Nucleus accumbens (tissue), 56 donors: ENCODE measurements at regions not wholly inside any gene's neighbourhood (a gene's known extent, or its start where the extent isn't known, plus 50 kb on each side); places are given as distances from the start of the nearest gene placed in this dataset.

Experiments used
- DNase-seq, 56 donors: peaks; one replicate each; lab custom pipeline; 2025; lab: John Stamatoyannopoulos, UW

DNA sequence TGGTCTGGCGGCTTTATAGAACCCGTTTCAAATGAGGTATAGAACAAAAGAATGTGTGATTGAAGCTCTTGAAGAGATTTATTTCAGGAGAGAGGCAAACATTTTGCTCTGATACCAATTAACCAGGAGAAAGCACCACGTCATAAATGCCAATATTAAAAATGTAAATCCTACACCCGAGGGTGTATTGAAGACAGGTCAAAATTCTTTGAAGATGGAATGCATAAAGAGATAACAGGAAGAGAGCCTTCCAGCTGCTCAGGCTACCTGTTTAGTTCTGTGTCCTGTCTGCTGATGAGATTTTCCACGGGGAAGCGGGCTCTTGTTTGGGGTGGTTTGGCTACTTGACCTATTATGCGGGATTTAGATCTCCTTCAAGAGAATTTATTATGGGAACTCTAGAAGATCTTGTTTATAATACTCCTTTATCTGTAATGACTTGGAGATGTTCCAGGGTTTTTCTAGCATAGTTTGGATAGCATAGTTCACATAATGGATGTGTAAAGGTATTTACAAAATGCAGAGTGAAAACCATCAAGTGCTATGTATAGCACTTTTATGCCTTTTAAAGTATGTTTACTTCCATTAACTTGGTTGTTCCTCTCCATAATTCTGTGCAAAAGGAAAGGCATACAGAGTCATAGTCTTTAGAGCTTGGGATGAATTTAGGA, 204.5 kb upstream of the SPRED2 start:
- DNase-seq = no peak

DNA sequence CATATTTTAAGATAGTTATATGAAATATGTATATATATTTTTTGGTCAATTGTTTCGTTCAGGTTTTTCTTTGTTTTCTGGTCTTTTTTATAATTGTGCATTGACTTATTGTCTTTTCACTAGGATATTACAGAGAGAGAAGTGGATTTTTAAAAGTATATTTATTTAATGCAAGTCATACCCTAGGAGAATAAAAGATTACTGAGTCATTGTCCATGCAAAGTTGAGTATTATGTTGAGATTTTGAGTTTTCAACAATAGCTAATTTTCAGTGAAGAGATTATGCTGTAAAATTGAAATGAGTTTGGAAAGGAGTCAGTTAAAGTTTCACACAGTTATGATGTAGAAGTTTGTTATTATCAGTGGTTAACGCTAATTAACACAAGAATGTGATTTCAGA, 203.6 kb upstream of the SPRED2 start:
- DNase-seq = no peak

DNA sequence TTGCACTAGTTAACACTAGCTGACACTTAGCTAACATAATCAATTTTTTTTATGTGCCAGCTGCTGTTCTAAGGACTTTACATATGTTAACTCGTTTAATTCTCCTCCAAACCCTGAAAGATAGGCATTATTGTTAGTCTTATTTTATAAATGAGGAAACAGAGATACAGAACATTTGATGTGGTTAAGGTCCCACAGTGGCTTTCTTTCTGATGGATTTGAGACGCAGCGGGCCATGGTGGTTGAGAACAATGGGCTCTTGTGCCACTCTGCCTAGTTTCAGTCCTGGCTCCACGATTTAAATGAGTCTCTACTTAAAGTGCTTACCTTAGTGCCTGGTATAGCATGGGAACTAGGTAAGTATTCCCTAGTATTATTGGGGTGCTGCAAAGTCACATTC, 201.9 kb upstream of the SPRED2 start:
- DNase-seq = no peak

DNA sequence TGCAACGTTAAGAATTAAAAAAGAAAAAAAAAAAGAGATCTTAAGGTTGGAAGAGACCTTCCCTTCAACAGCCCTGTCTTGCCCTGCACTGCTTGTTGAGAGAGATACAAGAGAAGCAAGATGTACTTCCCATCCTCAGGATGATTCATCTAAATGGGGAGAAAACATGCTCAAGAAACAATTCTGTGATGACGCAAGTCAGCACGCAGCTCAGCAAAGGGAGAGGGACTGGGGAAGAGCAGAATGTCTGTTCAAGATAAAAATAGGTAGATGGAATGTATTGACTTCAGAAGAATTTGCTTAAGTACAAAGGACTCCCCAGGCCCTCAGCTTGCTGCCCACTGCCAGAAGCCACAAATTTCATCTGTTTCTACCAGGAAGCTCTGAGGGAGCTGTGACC, 198.2 kb upstream of the SPRED2 start:
- DNase-seq = peak in 18 of 56 donors; percentile 1 to 56 (median 14)

DNA sequence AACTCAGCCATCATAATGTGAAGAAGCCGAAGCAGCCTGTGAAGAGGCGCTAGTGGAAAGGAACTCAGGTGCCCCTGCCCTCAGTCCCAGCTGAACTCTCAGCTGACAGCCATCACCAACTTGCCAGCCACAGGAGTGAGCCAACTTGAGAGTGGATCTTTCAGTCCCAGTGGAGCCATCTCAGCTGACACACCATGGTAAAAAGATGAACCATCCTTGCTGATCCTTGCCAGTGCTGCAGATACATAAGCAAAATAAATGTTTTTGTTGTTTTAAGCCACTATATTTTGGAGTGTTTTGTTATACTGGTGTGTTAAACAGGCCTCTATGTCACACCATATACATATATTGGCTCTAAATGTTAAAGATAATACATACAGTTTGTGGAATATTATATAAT, 195.8 kb upstream of the SPRED2 start:
- no peak for DNase-seq

DNA sequence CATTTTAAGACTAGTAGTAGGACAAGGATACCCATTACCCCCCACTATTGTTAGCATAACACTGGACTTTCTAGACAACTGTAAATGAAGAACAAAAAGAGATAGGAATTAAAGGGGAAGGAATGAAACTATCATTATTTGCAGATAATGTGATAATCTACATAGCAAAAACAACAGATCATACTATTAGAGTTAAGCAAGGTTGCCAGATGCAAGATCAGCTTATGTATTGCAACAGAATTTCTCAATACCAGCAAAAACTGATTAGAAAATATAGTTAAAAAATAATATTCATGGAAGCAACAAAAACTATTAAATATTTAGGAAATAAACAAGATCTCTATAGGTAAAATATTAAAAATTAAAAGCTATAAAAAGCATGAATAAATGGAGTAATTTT, 194.4 kb upstream of the SPRED2 start:
- DNase-seq = no peak

DNA sequence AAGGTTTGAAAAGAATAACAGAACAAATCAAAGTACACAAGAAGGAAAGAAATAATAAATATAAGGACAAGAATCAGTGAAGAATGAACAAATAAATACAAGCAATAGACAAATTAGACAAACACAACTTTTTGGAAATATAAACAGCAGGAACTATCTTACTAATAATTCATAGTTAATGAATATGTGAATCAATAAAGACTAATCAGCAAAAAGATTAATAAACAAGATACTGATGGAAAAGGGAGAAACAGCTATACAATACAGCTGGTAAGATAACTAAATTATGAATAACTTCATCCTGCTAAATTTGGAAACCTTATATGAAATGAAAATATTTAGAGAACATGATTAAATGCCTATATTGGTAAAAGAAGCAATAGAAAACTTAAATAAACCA, 193.6 kb upstream of the SPRED2 start:
- DNase-seq = no peak

DNA sequence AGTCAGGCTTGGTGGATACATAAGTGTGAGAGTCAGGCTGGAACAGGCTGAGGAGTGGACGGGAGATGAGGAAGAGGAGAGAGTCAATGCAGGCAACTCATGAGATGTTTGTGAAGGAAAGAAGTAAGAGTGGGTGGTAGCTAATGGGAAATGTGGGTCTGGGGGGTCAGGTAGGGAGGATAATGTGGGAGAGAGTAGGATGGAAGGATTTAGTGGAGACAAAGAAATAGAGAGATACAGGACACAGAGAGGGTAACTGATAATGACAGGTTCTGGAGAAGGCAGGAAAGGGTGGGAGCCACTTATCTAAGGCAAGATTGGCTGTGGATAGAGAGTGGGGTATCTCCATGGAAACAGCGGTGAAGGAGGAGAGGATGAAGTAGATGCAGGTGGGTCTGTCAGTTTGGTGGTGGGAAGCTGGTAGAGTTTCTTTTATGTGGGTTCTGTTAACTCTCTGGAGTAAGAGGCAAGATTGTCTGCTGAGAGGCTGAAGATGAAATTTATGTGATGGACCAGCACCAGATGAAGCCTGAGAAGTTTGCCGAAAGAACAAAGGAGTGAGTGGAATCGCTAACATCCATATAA, 190.6 kb upstream of the SPRED2 start:
- DNase-seq = peak in 2 of 56 donors; percentile 8 to 24

DNA sequence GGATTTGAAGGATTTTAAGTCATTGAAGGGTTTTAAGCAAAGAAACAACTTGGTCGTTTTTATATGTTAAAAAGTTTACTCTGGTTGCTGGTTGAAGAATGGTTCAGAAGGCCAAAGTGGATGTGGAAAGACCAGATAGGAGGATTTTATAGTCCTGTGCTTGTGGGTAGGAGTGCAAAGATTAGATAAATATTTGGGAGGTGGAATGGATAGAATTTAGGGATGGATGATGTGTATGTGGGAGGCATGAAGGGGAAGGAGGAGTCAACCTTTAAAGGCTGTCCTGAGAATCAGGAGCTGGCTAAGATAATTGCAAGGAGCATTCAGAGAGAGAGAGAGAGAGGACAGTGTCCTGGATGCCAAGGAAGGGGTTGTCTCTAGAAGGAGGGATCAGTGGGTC, 190.1 kb upstream of the SPRED2 start:
- no peak for DNase-seq

DNA sequence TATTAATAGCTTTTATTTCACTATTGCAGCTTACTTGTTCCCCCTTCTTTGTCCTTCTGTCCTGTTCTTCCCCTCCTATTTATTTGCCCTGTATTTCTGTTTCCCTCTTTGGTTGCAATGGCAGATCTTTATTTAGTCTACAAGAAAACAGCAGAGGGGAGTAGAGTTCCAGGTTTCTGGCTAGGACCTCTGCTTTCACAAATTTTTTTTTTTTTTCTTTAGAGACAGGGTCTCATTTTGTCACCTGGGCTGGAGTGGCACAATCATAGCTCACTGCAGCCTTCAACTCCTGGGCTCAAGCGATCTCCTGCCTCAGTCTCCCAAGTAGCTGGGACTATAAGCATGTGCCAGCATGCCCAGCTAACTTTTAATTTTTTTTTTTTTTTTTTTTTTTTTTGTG, 188.1 kb upstream of the SPRED2 start:
- no peak for DNase-seq

DNA sequence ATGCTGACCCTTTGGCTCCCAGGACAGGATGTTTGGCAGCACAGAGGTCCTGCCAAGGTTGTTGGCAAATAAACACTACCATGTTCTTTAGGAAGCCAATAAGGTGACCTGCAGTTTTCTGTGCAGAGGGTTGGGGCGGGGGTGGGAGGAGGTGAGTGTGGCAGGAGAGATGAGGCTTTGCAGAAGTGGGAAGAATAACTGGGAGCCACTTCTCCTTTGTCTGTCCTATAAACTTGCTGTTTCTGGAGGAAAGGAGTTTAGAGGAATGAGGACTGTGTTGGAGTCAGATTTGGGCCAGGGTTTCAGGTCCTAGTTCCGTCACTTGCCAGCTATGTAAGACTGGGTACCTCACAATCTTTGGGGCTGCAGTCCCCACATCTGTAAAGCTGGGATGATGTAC, 187.6 kb upstream of the SPRED2 start:
- DNase-seq = no peak

DNA sequence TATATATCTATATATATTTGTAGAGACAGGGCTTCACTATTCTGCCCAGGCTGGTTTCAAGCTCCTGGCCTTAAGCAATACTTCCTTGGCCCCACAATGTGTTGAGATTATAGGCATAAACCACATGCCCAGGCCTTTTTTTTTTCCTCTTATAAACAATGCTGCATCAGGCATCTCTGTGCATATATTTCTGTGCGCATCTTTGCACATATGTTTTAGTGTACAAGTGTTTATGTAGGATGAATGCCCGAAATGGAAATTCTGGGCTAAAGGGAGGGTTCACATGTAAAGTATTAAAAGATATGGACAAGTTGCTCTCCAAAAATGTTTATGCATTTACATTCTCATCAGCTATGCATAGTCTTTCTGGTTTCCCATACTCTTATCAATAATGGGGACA, 183.2 kb upstream of the SPRED2 start:
- no peak for DNase-seq

DNA sequence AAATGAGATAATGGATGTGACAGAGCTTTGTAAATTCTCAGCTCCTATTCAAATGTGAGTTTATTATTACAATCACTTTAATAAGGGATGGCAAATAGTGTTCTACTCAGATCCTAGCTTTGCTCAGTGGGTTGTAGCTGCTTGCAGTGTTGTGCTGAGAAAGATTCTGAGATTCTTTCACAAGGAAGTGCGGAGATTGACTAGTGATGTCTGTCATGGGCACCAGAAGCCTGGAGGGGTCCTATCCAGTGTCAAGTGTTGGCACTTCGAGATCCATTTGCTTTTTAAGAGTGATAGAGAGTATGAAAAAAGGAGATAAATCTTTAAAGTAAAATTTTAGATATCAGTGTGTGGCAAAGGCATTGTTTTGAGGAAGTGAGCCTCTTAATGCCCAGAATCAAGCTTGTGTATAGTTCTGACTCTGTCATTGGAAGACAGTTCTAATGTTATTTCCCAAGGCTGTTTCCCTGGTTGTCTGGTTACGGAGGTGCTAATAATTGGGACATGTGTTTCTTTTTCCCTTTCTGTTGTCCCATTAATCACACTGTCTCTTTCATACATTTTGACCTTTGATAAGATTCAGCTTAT, 181.7 kb upstream of the SPRED2 start:
- DNase-seq = no peak

DNA sequence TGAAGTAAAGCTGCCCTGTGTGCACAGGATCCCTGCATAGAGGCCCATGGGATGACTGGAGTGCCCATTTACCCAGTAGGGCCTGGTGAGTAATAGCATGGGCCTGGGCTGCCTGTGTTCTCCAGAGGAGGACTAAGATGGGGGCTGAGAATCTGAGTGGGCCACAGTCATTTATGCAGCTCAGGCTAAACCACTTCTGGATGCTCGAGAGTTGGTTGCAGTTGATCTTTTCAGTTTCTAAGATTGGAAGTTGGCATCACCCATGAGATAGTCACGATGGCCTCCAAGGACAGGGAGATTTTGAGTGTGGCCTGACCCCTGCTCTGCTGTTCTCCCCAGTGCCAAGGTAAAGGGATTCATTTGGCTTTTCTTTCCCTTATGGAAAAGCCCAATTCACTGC, 179.1 kb upstream of the SPRED2 start:
- no peak for DNase-seq

DNA sequence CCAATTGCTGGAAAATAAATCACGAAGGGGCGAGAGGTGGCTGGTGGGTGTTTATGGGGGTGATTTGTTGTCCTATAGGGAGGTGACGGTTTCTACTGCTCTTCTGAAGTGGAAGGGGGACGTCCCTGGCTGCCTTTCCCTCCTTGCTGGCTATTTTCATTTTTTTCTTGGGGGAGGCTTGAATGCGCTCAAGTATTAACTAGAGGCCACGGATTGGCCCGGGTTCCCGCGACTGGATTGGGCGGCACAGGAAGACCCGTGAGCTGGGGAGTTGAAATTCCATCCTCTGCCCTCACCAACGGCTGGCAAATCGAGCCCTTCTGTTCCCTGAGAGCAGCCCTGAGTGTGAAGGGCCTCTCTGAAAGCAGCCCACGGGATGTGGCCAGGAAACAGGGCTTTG, 176.5 kb upstream of the SPRED2 start:
- no peak for DNase-seq

DNA sequence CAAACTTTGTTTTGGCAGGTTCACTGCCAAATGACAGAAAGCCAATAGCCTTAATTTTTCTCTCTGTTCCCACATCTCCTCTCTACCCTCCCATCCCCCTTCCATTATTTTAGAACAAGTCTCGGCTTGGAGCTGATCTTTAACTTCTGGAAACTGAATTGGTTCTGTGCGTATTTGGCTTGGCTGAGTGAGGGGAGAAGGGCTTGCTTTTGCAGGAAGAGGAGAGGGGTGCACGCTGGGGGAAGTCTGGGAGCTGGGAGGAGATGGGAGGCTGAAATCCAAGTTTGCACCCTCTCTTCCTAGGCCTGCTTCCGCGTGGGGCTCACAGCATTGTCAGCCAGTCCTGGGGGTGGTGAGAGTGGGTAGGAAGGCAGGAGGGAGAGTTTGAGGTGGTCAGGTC, 176.1 kb upstream of the SPRED2 start:
- no peak for DNase-seq

DNA sequence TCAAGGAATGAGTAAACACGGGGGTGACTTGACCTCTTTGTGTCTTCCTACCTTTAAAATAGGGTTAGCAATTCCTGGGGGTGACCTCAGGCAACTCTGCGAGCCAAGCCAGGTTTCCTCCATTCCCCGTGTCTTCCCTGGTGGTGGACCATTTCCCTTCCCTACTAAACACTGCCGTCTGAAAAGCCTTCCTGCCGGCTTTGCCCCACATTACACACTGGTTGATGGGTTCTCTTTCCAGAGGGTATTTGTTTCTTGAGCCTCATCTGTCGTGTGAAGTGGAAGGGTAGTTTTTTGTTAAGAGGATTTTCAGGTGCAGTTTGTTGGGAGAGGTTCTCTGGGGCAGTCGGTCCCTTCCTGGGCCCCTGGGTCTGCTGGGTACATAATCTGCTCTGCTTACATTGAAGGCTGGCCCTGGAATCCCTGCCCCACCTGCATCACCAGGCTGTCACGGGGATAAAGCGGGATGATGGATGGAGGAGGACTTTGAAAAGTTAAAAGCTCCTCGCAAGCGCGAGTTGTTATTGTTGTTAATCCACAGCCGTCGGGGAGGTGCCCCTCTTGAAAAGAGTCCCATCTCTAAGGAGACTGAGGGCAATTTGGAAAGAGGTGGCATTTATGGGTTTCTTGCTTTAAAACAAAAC, 175.4 kb upstream of the SPRED2 start:
- DNase-seq = no peak

DNA sequence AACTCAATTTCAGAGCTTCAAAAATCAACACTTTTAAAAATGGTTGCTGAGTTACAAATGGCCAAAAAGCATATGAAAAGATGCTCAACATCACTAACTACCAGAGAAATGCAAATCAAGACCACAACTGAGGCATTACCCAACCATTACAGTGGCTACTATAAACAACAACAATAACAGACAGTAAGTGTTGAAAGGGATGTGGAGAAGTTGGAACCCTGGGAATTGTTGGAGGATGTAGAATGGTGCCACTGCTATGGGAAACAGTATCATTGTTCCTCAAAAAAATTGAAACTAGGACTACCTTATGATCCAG, 173.3 kb upstream of the SPRED2 start:
- no peak for DNase-seq

DNA sequence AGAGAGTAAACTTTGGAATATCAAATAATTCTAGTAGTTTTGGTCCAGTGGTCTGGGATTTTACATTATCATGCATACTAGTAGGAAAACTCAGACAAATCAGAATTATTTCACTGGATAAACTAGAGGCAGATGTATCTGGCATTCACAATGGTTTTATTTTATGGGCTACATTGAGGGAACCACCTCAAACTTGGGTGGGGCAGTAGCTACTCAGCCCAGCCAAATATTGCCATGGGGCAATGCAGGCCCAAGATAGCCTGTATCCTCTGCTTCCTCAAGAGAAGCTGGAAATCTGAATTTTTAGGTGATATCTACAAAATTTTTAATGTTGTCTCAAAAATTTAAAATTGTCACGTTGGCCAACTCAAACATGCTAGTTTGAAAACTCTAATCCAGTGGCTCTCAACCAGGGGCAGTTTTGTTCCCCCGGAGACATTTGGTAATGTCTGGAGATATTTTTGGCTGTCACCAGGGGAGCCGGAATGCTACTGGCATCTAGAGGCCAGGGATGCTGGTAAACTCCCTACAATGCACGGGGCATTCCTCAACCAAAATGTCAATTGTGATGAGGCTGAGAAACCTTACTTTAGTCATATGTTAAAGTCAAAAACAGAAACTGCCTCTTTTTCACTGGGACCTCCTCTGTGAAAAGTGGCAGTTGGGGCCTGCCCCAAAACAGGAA, 172.8 kb upstream of the SPRED2 start:
- DNase-seq = no peak

DNA sequence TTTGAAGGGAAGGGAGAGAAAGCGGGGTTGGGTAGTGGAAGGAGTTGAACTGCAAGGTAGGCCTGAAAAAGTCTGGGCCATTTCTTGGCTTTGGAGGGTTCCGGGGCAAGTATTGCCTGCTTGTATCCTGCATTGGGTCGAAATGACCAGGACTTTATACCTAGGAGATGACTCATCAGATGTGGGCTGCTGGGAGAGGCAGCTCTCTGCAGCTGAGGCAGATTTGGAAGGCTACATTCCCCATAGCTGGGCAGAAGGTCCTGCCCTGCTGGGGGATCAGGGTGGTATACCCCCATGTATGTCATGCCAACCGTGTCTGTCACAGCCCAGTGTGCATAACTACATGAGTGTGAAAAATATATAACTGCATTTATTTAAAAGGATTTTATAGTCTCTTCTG, 171.8 kb upstream of the SPRED2 start:
- no peak for DNase-seq

DNA sequence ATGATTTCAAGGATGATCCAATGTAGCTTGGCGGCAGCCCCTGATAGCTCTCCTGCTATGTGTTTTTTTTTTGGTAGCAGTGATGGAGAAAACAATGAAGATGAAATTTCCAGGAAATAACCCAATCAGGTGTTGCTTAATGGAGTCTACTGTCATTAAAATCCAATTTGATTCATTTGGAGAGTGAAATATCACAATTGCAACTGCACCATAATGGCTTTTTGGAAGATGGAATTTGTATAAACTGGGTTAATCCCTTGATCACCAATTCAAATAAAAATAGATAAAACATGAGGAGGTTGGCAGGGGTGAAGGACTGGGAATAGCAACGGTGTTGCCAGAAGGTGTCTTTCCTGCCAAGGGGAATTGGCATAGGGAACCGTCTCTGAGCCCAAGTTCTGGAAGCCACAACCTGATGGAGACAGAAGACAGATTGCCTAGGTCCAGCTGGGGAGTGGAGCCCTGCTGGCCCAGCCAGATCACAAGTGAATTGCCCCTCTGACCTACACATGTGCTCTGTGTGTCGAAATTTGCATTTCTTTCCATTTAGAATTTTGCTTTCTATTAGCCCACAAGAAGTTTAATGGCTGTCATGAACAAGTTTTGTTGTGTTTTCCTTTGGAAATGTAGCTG, 170.3 kb upstream of the SPRED2 start:
- DNase-seq = no peak
